ENCODE measurements at regions not wholly inside any gene's neighbourhood (a gene's known extent, or its start where the extent isn't known, plus 50 kb on each side); places are given as distances from the start of the nearest gene placed in this dataset.
"Not testable (repeated sequence)": the region's sequence is repeated elsewhere in the genome, so short reads cannot be mapped to it uniquely, and the experiment has no call there.

DNA sequence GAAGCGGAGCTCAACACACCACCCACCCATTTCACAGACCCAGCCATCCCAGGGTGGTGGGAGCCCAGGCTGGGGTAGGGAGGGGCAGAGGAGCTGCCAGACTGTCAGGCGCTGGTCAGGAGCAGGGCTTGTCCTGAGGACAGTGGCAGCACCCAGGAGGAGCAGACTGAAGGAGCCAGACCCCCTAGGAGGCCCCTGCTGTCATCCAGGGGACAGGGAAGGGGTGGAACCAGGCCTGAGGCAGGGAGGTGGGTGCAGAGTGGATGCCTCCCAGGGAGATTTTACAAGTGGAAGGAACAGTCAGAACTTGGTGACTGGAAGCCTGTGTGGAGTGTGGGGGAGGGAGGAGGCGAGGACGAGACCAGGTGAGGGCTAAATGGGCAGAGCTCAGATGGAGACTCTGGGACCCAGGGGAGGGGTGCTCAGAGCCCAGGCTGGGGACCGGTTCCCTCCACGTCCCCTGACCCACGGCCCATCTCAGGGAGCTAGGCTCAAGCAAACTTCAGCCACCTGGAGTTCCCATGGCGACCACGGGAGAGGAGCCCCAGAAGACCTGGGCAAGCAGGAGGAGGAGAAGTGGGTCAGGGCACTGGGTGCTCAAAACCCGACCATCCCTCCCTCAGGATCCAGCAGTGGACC lies 215.4 kb downstream of the TBC1D2B start:
- not testable (repeated sequence) for DNase-seq

DNA sequence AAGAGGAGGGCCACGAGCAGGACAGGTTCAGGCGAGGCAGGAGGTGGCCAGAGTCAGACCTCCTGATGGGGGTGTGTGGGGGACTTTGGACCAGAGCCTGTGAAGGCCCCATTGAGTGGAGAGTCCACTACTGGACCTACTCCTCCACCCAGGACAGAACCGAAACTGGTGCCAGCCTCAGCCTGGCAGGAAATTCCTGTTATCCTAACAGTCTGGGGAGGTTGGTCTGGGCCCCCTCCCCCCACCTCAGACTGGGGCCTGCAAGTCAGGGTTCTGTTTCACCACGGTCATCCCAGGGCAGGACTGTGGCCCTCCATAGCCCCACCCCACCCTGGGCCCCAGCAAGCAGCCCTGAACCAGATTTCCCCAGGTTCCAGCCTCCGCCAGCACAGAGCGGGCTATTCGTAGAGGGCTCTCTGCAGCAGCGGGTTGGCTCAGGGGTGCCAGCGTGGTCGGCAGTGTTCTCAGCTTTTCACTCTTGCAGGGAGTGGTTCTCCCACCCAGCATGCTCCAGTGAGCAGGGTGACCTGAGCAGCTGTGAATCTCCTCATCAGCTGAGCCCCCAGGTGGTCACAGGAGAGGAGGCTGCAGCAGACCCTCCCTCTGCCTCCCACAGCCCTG lies 217.3 kb downstream of the TBC1D2B start:
- DNase-seq = no peak

DNA sequence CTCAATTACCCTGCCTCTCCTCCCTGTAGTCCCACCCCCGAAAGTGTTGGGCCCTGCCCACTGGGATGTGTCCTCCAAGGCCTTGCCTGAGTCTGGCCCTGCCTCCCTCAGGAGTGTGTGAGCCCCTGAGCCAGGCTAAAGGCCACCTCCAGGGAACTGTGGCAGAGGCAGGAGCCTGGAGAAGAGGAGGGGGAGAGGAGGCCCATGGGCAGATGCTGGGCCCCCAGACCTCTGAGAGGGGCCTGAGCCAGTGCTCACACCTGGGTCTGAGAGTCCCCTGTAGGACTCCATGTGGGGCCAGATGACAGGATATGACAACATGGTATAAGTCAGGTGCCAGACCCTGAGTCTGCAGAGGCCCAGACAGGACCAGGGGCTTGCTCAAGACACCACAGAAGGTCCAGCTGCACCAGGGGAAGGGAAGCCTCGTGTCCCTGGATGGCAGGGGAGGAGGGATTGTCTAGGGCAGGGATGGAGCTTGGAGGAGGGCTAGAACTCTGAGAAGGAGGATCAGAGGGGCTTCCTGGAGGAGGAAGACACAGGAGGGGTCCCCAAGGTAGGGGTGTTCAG lies 217.9 kb downstream of the TBC1D2B start:
- DNase-seq = no peak

DNA sequence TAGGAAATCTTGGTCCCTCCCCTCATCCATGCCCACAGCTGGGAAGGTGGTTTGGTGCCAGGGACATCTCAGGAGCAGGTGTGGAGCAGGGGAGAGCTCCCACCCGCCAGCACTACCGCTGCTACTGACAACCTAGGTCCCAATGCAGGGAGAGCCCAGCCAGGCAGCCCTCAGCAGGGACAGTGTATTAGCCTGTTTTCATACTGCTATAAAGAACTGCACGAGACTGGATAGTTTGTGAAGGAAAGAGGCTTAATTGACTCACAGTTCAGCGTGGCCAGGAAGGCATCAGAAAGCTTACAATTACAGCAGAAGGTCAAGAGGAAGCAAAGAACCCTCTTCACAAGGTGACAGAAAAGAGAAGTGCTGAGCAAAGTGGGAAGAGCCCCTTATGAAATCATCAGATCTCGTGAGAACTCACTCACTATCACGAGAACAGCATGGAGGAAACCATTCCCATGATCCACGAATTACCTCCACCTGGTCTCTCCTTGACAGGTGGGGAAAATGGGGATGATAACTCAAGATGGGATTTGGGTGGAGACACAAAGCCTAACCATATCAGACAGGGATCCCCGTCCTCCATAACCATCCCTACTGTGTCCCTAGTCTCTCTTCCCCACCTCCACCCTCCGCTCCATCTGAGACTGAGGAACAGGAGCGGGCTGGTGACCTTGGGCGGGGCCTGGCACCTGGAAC lies 218.6 kb downstream of the TBC1D2B start:
- DNase-seq = no peak

DNA sequence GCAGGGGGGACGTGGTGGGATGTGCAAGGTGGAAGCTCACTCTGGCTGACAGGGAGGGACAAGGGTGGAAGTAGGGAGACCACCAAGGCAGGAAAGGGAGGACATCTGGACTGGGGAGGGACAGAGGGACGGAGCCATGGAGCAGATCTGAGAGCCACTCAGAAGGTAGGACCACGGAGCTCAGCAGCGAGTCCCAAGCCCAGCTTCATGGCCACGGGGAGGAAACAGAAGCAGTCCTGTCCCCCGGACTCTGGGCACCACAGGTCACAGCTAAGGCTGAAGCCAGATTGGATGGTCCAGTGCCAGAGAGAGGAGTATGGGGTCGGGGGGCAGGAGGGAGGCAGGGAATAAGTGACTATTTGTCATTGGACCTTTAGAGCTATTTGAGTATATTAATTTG lies 220.1 kb downstream of the TBC1D2B start:
- DNase-seq = no peak

DNA sequence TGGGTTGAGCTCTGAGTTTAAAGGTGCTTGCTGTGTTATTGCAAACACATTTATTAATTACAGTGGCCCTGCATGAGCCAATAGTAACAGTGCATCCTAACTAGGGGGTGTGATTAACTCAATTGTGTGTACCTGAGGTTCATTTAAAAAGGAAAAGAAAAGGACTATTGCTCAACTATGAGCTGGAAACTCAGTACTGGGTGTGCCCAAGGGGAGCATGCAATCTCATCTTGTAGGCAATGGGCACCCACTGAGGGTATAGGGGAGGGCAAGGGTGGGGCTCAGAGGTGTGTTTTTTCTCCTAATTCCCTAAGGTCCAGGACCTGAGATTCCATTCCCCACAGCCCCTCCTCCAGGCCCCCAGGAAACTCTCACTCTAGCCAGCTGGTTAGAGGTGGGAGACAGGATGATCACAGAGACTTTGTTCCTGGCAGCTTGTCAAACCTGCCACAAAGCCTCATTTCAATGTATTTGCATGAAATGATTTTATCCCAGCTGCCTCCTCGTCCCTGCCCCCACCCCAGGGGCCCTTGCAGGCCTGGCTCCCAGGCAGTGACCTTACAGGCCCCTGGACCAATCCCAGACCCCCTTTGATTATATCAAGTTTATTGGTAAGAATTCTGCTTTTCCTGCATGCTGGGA lies 220.7 kb downstream of the TBC1D2B start:
- no peak for DNase-seq

DNA sequence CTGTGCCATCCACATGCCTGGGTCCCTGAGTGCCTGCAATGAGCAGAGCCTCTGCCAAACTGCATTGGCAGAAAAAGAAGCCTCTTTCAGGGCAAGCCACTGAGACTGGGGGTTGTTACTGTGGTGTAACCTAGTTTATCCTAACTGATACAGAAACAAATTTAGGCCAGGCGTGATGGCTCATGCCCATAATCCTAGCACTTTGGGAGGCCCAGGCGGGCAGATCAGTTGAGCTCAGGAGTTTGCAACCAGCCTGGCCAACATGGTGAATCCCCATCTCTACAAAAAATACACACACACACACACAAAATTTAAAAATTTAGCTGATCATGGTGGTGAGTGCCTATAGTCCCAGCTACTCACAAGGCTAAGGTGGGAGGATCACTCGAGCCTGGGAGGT lies 221.6 kb downstream of the TBC1D2B start:
- DNase-seq = no peak

DNA sequence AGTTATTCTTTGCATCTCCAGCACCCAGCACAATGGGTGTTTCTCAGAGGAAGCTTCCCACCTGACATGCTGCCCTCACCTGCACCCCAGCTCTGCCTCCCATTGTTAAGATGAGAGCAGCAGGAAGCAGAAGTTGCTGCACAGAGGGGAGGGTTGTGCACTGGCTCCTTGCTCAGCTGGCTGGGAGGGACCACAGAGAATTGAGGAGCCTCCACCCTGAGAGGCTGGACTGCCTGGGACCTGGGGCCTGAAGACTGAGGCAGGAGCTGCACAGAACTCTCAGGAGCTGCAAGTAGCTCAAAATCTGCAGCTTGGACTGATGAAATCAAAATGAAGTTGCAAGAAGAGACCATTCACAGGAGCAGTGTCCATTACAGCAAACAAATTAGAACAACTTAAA lies 222.3 kb upstream of the LINGO1 start:
- DNase-seq = no peak

DNA sequence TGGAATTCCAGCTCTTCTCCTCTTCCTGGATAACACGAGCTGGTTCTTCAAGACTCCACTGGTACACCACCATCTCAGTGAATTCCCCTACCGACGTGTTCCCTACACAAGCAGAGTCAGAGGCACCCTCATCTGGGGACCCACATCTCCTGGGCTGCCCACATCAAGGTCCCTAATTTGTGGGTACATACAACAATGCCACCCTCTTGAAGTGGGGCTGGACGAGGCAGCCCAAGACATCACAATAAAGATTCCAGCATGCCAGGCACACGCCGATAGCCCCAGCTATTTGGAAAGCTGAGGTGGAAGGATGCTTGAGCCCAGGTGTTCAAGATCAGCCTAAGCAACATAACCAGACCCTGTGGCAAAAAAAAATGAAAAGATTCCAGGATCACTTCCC lies 221.2 kb upstream of the LINGO1 start:
- DNase-seq = no peak

DNA sequence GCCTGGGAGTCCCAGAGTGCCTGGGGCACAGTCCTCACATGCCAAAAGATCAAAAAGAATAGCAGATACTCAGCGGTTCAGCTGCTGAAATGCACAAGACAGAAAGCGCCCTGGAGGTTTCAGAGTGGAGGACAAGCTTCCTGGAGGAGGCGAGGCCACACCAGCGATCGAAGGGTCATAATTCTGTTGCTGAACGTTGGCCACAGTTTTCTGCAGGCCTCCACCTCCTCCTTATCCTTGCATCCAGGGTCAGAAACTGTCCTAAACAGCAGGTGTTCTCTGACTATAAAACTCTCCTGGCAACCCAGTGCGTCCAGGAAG lies 220.3 kb upstream of the LINGO1 start:
- DNase-seq = no peak

DNA sequence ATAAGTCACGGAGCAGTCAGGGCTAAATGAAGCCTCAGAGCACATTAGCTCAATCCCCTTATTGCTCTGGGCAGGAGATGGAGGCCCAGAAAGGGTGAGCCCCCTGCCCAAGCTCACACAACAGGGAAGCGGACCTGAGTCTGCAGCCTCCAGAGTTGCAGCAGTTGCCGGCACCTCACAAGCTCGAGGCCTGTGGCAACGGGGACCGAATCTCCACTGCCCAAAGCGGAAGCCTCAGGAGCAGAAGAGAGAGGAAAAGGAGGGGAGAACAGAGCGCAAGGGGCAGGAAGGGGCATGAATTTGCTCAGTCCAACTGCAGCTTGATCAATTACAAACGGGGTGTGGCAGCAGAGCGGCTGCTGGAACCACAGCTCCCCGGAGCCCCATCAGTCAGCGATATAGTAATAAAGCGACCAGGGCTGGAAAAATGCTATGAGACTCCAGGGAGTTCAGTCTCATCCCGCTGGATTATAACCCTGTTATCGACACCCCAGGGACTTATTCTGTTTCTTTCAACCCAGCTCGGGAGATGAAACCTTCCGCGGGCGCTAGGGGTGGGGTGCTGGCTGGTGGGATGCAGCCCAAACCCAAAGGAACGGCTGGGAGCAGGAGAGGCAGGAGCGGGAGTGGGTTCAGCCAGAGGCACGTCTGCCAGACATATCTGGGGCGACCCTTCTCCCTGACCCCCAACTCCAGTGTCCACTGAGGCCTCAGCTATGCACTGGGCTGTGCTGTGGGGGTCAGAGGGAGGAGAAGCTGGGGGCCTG lies 219.7 kb upstream of the LINGO1 start:
- no peak for DNase-seq

DNA sequence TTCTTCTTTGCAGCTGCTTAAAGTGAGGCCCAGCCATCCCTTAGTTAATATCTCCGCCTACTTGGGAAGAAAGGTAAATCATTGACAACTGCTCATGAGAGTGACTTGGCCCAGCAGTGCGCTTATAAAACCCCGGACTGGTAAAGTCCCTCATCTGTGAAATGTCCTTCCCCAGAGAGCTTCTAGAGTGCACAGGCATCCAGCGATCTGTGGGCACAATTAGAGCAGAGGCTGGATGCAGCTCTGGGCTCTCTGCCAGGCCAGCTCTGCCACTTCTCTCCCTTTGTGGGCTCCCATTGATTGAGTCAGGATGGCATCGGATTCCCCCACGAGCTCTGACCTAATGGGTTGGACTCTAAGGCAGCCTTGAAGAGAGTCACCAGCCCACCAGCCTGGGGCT lies 219.0 kb upstream of the LINGO1 start:
- no peak for DNase-seq

DNA sequence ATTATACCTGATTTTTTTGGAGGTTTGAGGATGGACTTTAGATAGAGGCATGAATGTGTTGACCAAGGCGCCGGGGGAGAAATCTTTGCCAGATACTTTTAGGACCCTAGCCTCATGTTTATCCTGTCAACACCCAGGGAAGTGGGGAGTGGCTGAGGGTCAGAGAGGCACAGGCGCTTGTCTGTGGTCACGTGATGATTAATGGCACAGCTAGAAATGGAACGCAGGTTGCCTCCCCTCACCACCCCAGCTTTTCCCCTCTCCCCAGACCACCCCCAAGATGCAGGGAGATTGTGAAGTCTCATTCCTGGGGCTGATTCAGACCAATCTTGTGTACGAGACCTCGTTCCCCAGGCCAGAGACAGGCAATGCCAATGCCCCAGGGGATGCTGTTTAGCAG lies 218.4 kb upstream of the LINGO1 start:
- no peak for DNase-seq

DNA sequence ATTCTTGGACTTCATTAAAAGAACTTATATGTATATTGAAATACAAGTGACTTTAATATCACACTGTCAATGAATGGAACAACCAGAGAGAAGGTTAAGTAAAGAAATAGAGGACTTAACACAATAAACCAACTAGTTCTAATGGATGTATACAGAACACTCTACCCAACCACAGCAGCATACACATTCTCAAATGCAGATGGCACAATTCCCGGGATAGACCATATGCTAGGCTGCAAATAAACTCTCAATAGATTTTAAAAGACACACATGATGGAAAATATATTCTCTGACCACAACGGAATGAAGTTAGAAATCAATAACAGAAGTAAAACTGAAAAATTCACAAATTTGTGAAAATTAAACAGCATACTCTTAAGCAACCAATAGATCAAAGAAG lies 214.3 kb upstream of the LINGO1 start:
- no peak for DNase-seq

DNA sequence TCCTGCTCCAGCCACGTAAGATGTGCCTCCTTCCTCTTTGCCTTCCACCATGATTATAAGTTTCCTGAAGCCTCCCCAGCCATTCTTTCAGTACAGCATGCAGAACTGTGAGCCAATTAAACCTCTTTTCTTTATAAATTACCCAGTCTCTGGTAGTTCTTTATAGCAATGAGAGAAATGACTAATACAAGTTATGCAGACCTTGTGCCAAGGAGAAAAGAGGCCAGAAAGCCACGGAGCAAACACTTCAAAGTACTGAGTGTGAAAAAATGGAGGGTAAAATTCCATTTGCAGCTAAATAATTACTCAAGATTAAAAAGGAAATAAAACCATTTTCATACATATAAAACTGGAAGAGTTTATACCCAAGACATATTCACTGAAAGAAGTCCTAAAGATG lies 213.6 kb upstream of the LINGO1 start:
- no peak for DNase-seq

DNA sequence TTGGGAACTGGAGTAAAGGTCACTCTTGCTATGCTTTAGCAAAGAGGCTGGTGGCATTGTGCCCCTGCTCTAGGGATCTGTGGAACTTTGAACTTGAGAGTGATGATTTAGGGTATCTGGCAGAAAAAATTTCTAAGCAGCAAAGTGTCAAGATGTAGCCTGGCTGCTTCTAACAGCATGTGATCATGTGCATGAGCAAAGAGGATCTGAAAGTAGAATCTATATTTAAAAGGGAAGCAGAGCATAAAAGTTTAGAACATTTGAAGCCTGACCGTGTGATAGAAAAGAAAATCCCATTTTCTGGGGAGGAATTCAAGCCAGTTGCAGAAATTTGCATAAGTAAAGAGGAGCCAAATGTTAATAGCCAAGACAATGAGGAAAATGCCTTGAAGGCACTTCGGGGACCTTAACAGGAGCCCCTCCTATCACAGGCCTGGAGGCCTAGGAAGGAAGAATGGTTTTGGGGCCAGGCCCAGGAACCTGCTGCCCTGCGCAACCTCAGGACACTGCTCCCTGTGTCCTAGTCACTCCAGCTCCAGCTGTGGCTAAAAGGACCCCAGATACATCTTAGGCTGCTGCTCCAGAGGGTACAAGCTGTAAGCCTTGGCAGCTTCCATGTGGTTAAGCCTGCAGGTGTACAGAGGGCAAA lies 212.2 kb upstream of the LINGO1 start:
- no peak for DNase-seq

DNA sequence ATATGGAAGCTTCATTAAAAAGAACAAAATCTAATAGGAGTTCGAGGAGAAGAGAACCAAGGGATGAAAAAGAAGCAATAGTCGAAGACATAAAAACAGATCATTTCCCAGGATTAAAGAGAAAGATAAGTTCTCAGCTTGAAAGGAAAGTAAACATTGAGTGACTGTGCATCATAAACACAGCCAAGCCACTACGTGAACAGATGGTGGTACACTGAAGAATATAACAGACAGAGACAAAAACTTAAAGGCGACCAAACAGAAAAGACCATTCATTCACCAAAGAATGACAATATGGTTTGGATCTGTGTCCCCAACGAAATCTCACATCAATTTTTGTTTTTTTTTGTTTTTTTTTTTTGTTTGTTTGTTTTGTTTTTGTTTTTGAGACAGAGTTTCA lies 210.8 kb upstream of the LINGO1 start:
- no peak for DNase-seq

DNA sequence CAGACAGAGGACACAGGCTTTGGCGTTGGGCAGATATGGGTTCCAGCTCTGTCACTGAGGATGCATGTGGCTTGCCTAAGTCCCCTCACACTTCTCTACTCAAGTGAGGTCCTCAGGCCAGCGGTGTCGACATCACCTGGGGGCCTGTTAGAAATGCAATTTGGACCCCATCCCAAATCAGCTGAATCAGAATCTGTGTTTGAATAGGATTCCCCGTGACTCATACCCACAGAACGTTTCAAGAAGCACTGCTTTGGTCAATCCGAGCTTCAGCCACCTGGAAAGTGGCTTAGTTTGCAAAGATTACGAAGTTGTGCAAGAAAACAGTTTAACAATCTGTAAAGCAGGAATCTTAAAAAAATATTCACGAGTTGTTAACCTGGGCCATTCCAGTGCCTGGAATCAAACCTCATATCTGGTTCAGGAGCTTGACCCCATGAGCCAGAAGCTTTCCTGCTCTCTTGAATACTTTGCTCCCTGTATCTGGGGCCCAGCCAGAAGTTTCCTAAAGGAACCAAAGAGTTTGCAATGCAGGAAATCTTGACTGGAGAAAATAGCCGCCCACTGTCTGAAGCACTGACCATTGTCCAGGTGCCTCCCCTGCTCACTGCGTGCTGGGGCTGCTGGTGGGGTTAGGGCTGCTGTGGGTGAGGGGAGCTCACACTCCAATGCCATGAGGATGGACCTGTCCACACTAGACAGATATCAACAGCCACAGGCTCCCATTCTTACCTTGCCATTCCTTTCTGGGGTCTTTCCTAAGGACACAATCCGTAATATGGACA lies 208.5 kb upstream of the LINGO1 start:
- DNase-seq = no peak

DNA sequence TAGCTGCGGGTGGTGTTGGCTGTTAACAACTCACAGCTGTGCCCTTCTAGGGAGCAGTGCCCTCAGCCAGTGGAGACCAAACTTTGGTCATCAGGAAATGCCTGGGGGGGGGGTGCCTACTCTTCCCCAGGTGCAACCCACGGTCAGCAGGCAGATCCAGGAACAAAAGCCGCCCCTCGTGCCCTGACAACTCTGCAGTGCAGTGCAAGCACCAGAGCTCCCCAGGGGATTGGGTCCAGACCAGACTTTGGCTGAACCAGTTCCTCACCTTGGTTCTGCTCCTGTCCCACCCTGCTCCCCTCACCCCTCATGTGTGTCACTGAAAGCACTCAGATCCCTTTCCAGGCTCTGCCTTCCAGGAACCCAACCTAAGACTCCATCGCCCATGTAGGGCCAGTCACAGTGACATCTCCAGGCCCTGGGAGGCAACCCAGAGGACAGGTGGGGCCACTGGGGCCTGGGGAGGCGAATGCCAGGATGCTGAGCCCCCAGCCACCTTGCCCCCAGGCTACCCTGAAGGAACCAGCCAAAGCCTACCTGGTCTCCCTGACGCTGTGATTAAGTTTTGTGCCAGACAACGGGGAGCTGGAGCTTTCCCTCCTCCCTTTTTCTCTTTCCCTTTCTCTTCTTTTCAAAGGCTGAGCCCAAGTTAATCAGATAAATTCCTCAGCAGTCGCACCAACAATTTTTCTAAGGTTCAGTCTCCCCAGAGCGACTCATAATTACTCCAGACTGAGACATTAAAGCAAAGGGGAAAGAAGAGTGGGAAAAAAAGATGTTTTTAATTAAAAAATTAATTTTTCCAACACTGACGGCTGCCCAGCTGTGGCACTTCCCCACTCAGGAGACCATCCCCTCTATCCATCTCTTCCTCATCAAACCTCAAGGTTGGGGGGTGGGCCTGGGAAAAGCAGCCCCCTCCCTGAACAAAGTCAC lies 207.5 kb upstream of the LINGO1 start:
- DNase-seq = no peak

DNA sequence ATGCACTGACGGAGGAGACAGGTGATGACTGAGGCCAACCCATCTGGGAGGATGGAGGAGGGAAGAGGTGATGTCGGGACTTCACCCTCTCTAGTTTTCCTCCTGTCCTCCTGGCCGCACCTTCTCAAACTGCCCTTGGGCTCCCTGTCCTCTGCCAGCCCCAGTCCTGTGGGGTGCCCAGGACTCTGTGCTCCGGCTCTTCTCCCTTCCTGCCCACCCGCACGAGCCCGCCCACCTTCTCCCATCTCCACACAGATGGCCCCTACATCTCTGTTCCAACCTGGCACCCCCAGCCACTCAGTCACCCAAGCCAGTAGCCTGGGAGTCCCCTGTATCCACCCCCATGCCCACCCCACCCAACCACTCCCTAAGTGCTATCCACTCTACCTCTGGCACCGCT lies 206.7 kb upstream of the LINGO1 start:
- no peak for DNase-seq

DNA sequence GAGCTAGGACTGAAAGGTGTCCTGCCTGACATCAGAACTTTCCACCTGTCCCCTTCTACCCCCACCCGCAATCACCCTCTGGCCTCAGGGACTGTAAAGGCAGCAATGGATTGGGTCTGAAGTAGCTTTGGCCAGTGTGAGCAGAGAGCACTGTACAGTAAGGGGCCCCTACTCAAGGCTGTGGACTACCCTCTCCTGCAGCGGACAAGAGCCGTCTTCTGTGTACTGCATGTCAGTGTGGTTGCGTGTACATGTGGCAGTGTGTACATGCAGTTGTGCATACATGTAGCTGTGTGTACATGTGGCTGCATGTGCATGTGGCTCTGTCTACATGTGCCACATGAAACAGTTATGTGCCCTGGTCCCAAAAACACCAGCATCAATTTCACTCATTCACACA lies 205.9 kb upstream of the LINGO1 start:
- no peak for DNase-seq
